CD4-positive, alpha-beta T cell treated with Interleukin-4 for 1 hour (primary cell): ENCODE measurements at regions not wholly inside any gene's neighbourhood (a gene's known extent, or its start where the extent isn't known, plus 50 kb on each side); places are given as distances from the start of the nearest gene placed in this dataset.
"Not testable (repeated sequence)": the region's sequence is repeated elsewhere in the genome, so short reads cannot be mapped to it uniquely, and the experiment has no call there.

ENCODE experiments used
- DNase-seq, 2 donors: peaks; one replicate each; pipeline ENCODE4 v3.0.0-alpha.2; 2020 to 2022

DNA sequence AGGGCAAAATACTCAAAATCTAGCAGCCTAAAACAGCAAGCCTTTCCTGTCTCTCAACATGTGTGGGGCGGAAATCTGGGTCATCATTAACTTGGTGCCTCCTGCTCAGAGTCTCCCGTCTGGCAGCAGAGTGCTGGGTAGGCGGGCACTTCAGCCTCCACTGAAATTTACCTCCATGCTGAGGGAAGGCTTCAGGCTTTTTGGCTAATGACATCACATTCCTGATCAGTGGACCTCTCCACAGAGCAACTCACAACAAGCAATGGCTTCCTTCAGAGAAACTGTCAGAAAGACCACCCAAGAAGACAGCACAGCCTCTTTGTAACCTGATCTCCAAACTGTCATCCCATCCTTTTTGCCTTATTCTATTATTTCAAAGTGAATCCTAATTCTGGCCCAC, 1109.0 kb downstream of the UQCRFS1 start:
- no peak for DNase-seq

DNA sequence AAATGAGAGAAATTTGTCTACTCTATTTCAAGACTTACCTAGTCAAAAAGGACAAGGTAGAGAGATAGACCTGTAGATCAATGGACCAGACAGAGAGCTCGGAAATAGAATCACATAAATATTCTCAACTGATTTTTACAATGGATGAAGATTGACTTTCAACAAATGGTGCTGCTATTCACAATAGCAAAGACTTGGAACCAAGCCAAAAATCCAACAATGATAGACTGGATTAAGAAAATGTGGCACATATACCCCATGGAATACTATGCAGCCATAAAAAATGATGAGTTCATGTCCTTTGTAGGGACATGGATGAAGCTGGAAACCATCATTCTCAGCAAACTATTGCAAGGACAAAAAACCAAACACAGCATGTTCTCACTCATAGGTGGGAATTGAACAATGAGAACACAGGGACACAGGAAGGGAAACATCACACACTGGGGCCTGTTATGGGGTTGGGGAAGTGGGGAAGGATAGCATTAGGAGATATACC, 1128.2 kb downstream of the UQCRFS1 start:
- DNase-seq, result not testable (repeated sequence)

DNA sequence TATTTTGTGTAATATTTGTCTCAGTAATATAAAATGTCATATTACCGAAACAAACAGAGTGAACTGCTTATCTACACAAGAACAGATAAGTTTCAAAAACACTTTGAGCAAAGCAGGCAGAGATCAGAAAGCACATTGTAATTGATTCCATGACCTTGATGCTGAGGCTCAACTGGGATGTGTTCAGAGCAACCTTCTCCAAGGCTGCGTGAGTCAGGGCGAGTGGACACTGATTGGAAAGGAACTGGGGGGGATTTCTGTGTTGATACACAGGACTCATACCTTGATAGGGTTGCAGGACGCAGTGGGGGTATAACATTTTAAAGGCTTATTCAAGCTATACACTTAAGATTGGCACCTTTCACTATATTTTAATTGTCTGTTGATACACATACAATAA, 1136.3 kb downstream of the UQCRFS1 start:
- no peak for DNase-seq

DNA sequence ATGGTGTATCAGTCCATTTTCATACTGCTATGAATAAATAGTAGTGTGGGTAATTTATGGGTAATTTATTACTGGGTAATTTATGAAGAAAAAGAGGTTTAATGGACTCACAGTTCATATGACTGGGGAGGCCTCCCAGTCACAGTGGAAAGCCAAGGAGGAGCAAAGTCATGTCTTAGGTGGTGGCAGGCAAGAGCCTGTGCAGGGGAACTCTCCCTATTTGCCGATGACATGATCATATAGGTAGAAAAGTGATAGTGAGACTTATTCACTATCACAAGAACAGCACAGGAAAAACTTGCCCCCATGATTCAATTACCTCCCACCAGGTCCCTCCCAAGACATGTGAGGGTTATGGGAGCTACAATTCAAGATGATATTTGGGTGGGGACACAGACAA, 1137.7 kb downstream of the UQCRFS1 start:
- no peak for DNase-seq

DNA sequence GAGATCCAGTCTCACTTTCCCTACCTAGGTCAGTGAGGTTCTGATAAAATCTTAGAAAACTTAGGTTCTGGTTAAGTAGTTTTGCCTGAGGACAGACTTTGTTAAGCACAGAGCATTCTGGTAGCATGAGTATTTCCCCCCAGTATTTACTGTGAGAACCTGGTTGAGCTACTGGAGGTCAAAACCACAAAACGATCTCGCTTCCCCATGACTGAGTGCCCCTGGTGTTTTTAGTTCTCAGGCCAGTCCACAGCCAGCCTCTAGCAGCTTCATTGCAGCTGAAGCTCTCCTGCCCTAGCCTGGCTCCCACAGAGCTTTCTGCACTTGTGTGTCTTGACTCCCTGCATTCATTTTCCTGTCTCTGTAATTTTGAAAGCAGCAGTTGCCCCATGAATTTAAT, 1138.2 kb downstream of the UQCRFS1 start:
- DNase-seq, result no peak

DNA sequence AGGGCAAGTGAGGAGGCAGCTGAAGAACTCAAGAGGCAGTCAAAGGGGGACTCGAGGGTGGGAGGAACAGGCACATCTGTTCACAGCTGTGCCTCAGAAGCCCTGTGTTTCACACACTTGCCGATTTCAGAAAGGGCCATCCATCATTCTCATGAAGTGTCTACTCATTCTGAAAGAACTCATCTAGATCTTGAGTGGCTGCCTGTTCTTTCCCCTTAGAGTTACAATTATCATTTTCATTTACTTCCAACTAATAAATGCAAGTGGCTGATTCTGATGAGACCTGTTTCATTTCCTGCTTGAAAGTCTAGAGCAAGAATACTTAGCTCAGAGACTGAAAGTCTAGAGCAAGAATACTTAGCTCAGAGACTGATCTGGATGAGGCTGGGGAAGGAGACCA, 1145.1 kb downstream of the UQCRFS1 start:
- no peak for DNase-seq

DNA sequence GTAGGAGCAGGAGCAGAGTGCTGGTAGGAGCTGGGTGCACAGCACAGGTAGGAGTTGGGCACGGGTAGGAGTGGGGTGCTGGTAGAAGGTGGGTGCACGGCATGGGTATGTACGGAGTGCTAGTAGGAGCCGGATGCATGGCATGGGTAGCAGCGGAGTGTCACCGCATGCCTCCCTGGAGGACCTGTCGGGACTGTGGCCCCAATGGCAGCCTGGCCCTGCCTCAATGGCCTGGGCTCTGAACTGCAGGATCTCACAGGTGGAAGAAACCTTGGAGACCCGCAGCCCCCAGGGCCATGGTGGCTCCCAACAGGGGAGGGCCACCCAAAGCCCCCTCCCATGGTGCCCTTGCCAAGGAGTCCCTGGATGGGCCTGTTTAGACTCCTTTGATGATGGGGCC, 1146.0 kb downstream of the UQCRFS1 start:
- DNase-seq, result no peak

DNA sequence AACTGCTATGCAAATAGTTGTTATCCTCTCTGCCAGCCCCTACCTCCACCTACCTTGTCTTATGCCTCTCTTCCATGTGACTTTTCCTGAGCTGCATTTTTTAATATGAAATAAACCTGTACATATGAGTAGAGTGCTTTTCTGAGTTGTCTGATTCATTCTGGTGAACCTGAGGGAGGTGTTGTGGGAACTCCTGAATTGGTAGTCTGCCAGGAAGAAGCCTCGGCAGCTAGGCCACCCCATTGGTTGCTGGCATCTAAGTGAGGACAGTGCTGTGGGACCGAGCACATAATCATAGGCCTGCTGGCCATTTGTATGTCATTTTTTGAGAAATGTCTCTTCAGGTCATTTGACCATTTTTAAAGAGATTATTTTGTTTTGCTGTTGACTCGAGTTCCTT, 1146.8 kb downstream of the UQCRFS1 start:
- no peak for DNase-seq

DNA sequence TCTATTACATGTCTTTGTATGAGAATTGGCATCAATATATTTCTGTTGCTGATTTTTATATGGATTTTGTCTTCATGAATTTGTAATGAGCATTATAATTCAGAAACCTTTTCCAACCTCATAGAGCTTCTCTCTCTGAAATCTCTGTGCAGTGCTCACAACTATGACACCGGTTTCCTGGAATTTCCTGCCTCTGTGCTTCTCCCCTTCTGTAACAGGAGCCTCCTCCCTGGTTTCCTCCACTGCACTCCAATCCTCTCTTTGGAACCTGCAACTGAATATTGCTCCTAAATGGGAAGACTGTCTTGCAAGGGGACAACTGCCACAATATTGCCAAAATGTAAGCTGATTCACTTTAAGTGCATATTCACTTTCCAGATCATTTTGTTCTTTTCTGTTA, 1147.9 kb downstream of the UQCRFS1 start:
- DNase-seq, result no peak

DNA sequence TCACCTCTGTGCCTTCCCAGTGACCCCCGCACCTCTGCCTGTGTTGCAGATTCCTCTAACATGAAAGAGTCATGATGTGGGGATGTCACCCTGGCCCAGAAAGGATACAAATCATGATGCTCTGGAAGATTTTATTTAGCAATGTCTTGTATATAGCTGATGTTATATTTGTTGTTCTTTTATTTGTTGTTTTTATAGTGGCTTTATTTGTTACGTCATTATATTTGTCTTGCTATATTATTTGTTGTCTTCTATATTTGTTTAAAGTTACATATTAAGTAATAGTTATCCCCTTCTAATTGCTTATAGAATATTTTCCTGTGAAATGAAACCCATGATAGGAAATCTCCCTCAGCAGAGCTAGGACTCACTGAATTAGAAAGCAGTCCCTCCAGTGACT, 1149.2 kb downstream of the UQCRFS1 start:
- DNase-seq, result no peak

DNA sequence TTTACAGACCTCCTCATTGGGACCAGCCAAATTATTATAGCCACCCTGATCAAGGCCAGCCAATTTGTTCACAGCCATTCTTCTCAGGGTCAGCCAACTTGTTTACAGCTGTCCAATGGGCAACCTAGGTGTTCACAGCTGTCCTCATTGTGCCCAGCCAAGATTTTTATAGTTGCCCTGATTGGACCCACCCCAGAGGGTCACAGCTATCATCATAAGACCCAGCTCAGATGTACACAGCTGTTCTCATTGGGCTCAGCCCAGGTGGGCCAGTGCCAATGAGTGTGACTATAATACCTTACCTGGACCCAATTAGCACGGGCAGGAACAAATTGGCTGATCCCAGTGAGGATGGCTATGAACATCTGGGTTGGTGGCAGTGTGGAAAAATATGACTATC, 1151.8 kb downstream of the UQCRFS1 start:
- no peak for DNase-seq

DNA sequence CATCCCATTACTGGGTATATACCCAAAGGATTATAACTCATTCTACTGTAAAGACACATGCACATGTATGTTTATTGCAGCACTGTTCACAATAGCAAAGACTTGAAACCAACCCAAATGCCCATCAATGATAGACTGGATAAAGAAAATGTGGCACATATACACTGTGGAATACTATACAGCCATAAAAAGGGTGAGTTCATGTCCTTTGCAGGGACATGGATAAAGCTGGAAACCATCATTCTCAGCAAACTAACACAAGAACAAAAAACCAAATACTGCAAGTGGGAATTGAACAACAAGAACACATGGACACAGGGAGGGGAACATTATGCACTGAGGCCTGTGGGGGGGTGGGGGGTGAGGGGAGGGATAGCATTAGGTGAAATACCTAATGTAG, 1155.9 kb downstream of the UQCRFS1 start:
- not testable (repeated sequence) for DNase-seq

DNA sequence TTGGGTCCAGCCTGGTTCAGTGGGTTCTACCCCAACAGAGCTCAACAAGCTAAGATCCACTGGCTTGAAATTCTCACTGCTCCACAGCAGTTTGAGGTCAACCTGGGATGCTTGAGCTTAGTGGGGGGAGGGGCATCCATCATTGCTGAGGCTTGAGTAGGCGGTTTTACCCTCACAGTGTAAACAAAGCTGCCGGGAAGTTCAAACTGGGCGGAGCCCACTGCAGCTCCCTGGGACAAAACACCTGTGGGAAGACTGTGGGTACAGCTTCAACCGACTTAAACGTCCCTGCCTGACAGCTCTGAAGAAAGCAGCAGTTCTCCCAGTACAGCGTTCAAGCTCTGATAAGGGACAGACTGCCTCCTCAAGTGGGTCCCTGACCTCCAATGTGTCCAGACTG, 1161.9 kb downstream of the UQCRFS1 start:
- no peak for DNase-seq

DNA sequence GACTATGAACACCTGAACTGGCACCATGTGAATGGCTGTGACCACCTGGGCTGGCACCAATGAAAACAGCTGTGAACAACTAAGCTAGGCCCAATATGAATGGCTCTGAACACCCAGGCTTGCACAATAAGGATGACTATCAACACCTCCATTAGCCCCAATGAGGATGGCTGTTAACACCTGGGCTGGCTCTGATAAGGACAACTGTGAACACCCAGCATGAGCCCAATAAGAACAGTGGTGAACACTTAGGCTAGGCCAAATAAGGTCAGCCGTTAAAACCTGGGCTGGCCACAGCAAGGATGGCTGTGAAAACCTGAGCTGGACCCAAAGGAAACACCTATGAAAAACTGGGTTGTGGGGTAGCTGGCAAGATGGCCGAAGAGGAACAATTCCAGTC, 1163.1 kb downstream of the UQCRFS1 start:
- no peak for DNase-seq

DNA sequence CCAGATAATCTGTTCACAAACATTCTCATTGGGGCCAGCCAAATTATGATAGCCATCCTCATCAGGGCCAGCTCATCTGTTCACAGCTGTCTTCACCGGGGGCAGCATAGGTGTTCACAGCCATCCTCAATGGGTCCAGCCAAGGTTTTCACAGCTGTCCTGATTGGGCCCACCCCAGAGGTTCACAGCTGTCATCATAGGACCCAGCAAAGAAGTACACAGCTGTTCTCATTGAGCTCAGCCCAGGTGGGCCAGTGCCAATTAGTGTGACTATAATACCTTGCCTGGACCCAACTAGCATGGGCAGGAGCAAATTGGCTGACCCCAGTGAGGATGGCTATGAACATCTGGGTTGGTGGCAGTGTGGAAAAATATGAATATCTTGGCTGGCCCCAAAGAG, 1166.0 kb downstream of the UQCRFS1 start:
- no peak for DNase-seq

DNA sequence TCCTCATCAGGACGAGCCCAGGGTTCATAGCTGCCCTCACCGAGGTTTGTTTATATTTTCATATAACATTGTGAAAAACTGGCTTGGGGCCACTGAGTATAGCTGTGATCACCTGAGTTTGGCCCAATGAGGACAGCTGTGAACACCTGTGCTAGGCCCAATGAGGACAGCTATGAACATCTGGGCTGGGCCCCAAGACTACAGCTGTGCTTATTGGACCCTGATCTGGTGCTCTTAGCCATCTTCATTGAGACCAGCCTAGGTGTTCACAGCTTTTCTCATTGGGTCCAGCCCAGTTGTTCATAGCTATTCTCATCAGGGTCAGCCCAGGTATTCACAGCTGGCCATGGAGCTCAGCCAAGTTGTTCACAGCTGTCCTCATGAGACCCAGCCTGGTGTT, 1167.3 kb downstream of the UQCRFS1 start:
- DNase-seq, result no peak

DNA sequence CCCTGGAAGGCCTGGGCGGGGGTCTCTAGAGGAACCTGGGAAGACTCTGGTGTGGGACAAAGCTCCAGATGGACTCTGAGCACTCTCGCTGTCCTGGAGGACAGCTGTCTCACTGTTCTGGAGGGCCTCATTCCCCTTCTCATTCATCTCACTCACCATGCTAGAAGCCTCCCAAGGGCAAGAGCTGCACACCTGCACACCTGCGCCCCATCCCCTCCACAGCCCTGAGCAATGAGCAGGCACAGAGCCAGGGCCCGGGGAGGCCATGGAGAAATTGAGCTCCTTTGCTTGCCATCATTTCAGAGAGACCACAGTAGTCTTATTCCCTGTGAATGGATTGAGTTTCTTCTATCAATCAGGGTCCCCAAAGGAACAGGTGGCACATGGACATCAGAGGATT, 1168.5 kb downstream of the UQCRFS1 start:
- DNase-seq, result no peak

DNA sequence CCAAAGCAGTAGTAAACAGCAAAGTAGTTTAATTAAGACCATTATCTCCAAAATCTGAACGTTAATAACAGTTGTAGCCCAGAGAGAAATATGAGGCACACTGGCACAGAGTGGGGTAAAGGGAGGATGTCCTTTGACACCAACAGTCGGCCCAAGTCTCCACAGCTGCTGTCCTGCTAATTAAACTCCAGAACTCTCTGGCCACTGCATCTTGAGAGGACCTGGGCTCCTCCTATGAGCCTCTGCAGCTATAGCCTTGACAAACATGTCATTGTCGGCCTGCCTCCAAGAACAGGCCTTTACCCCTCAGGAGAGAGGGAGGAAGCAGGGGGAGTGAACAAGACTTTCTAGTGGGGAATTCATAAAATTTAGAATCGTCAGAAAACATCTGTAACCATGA, 1170.4 kb downstream of the UQCRFS1 start:
- no peak for DNase-seq

DNA sequence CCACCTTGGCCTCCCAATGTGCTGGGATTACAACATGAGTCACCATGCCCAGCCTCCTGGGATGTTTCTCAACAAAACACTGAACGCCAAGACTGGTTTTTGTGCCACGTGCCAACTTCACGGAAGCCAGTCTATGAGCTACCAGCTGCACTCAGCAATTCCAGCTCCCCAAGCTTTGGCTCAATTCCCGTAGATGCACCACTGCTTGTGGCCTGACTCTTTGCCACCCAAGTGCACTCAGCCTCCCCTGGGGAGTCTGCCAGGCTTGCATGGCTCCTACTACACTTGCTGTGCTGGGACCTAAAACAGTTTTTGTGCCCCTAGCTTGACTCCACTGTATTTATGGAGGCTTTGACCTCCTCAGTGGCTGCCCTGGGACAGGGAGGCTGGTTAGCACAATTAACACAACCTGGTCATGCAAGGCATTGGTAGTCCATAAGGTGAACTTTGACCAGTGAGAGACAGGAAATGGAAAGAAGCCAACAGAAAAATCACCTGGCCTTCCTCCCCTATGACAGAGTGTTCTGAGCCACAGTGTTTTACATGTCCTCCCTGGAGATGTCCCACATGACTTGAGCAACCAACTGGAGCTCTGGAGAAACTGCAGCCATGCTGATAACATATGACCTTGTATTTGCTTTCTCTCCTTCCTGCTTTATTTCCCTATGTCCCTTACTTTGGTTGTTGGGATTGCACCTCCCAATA, 1173.1 kb downstream of the UQCRFS1 start:
- DNase-seq, result no peak

DNA sequence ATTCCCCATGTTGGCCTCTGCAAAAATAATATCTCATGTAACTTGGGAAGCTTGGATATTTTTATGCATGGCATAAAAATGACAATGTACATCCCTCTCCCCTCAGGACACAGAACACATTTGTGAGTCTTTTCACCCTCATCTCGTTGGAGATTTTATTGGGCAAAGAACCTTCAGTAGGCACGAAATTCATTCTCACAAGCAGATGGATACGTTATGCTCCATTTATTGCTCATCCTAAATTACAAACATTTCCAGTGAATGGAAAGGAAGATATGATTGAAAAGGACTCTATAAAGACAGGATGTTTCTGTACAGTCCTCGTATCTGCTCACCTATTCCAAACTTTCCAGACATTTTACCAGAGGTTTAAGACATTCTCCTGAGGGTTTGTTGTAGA, 1175.8 kb downstream of the UQCRFS1 start:
- DNase-seq, result no peak

DNA sequence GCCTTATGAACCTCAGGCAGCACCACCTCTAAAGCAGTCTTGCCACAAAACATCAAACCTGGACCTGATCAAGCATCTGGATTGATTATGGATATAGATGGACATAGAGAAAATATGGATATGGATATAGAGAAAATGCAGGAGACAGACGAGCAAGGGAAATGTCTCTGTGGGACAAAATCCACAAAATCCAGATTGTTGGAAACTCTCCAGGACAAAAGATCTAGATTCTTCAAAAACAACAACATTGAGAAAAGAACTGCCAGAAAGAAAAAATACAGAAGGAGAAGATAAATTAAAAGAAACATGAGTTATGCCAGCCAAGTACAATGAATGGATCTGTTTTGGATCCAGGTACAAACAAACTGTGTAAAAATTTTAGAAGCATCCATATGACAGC, 1176.5 kb downstream of the UQCRFS1 start:
- DNase-seq, result no peak

DNA sequence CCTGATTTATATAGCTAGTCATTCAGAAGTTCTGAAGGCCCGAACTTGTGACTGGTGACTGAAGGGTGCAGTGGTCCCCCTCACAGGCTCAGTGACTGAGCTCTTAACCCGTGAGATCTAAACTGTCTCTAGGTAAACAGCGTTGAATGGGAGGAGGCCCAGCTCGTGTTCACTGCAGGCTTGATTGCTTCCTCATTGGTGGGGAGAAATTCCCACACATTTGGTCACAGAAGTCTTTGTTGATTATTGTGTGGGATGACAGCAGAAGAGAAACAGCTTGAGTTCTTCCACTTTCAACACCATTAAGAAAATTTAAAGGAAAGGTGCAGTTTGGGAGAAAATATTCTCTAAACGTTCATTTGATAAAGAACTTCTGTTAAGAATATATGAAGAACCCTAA, 1178.0 kb downstream of the UQCRFS1 start:
- no peak for DNase-seq

DNA sequence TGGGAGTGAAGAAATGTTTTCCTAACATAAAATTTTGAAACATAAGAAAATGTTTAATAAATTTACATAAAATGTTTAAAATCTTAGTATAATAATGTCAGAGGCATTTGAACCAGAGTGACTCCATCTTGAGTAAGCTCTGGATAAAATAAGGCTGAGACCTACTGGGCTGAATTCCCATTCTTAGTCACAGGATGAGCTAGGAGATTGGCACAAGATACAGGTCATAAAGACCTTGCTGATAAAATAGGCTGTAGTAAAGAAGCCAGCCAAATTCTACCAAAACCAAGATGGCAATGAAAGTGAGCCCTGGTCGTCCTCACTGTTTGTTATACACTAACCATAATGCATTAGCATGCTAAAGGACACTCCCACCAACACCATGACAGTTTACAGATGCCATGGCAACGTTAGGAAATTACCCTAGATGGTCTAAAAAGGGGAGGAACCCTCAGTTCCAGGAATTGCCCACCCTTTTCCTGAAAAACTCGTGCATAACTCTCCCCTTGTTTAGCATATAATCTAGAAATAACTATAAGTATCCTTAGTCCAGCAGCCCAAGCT, 1184.0 kb downstream of the UQCRFS1 start:
- no peak for DNase-seq

DNA sequence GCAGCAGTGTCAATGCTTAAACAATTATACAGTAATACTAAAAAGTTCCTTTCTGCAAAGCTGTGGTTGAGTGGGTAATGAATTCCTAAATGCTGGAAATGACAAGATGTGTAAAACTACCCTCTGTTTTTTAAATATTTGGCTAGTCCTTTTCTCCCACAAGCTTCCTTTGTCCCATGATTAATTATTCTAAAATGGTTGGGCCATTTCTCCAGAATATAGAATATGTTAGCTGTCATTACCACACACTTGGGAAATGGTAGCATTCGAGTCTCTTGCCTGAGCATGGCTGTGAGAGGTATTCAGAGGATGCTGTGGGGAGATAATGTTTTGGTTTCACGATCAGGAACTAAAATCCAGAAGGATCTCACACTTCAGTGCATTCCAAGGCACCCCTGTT, 1185.8 kb downstream of the UQCRFS1 start:
- no peak for DNase-seq

DNA sequence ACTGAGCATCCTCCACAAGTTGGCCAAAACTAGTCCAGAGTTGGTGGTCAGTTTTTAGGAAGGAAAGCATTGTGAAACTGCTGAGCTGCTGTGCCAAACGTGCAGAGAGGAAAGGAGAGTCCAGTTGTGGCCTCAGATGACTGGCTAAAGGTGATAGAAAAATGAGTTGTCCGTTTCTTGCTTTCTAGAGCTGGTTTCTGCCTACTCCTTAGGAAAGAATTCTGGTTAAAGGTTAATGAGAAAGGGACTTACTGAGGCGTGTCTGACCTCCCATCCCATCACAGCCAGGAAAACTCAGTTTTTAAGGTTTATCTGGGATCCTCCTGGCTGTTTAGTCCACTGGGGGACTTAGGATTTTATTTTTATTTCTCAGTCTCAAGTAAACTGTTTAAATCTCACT, 1186.3 kb downstream of the UQCRFS1 start:
- no peak for DNase-seq
